Transverse colon (tissue), 4 donors: ENCODE measurements at regions not wholly inside any gene's neighbourhood (a gene's known extent, or its start where the extent isn't known, plus 50 kb on each side); places are given as distances from the start of the nearest gene placed in this dataset.

Source experiments
- DNase-seq: peaks from one replicate; pipeline ENCODE4 v3.0.0-alpha.2; 2019
- H3K27ac ChIP-seq, 4 donors: fragments of 200-600 bp; sonication (generic); 2 replicates each; pipeline ENCODE4 v1.5.1; 2016 to 2018; ENCODE audit warnings: inconsistent platforms in 4 of 4
- H3K27me3 ChIP-seq: fragments of 200-600 bp; sonication (generic); 2 replicates; pipeline ENCODE4 v1.5.1; 2017; ENCODE audit warnings: inconsistent platforms
- H3K36me3 ChIP-seq, 4 donors: fragments of 200-600 bp; sonication (generic); 2 replicates each; pipeline ENCODE4 v1.5.1; 2017 to 2019; ENCODE audit warnings: inconsistent platforms in 4 of 4
- H3K4me1 ChIP-seq, 4 donors: fragments of 200-600 bp; sonication (generic); 2 replicates each; pipeline ENCODE4 v1.5.1; 2017 to 2020; ENCODE audit warnings: inconsistent platforms in 4 of 4
- H3K4me3 ChIP-seq, 4 donors: fragments of 200-600 bp; sonication (generic); 1 replicate in 1 of 4; 2 replicates in 3 of 4; pipeline versions ENCODE4 v1.5.1 to v1.6.1; 2017 to 2019; ENCODE audit warnings: inconsistent platforms in 4 of 4
- H3K9me3 ChIP-seq, 2 donors: fragments of 200-600 bp; sonication (generic); 2 replicates each; pipeline ENCODE4 v1.5.1; 2017 to 2019; ENCODE audit warnings: inconsistent platforms in 2 of 2
- EP300 ChIP-seq: sonication (generic); formaldehyde crosslinking; IDR thresholded peaks from one replicate; pipeline ENCODE4 v1.6.1; 2017; ENCODE audit warnings: antibody characterized with exemption, low read depth
- POLR2A ChIP-seq: fragments of 450-650 bp; IDR thresholded peaks from one replicate; pipeline ENCODE4 v1.6.1; 2016; ENCODE audit warnings: antibody characterized with exemption, mild to moderate bottlenecking, moderate library complexity
- POLR2AphosphoS5 ChIP-seq, 3 donors: sonication (generic); formaldehyde crosslinking; IDR thresholded peaks; one replicate each; pipeline ENCODE4 v1.6.1; 2016; ENCODE audit warnings: antibody characterized with exemption in 3 of 3
- WGBS, 2 donors: methylation state at CpG; one replicate each; pipeline ENCODE4 v1.1.5; 2018; ENCODE audit warnings: low coverage in 1 of 2; 5-methylcytosine and 5-hydroxymethylcytosine counted together
- in situ Hi-C, 4 donors: fragments of 200-750 bp; cut with MboI; loops; one replicate each; pipeline versions ENCODE4 v1.15.0 to v1.15.1; 2017; ENCODE audit warnings: low sequenced_read_pairs in 3 of 4, low pct_ligation_motif_present in 1 of 4, low pct_unique_long_range_greater_than_20kb in 1 of 4
- intact Hi-C: fragments of 100-400 bp; cut with DNase I; formaldehyde crosslinking; loops from one replicate; pipeline ENCODE4 v1.15.1; 2023; ENCODE audit warnings: low total_unique reads
- TF ChIP-seq, protein P1 (sequence below), 5 experiments: fragments of 200-600 bp in 3 of 5; fragments of 450-650 bp in 2 of 5; sonication (generic) in 3 of 5; IDR thresholded peaks; 1 replicate in 2 of 5; 2 replicates in 3 of 5; pipeline ENCODE4 v1.5.1; 2016 to 2017; ENCODE audit warnings: antibody characterized with exemption in 5 of 5, inconsistent platforms in 3 of 5, mild to moderate bottlenecking in 2 of 5, moderate library complexity in 1 of 5

DNA sequence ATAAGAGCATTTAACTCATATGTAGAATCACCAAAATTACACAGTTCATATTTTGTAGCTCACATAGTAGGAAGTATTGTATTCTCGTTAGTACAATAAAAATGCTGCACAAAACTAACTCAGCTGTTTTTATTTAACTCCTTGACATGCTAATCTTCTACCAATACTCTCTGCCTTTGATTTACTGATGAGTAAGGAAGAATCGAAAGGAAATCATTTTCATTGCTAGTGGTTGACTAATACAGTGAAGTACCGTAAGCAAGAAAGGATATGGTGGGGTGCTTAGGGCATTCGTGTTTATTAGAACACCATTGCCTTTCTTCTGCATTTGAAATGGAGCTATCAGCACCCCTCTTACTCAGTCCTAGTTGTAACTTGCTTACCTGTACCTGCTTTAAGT lies 1239.1 kb upstream of the TENM3 start:
- Histone ChIP-seq H3K4me3 (no peak overlapping the region), H3K4me1 (no peaks in the 10 kb centered on the region), H3K27me3 (no peaks in the 10 kb centered on the region), H3K9me3 (no peaks in the 10 kb centered on the region), H3K27ac (no peak overlapping the region), H3K36me3 (no peaks in the 10 kb centered on the region)
- WGBS, 2 donors, result 82 to 86% methylated on average over 4 of the region's 4 CpGs
- no peak for DNase-seq
- TF ChIP-seq EP300, result no peak
- no peak for TF ChIP-seq POLR2AphosphoS5 (IDR thresholded peaks at IDR 0.05)
- TF ChIP-seq, protein P1, sequence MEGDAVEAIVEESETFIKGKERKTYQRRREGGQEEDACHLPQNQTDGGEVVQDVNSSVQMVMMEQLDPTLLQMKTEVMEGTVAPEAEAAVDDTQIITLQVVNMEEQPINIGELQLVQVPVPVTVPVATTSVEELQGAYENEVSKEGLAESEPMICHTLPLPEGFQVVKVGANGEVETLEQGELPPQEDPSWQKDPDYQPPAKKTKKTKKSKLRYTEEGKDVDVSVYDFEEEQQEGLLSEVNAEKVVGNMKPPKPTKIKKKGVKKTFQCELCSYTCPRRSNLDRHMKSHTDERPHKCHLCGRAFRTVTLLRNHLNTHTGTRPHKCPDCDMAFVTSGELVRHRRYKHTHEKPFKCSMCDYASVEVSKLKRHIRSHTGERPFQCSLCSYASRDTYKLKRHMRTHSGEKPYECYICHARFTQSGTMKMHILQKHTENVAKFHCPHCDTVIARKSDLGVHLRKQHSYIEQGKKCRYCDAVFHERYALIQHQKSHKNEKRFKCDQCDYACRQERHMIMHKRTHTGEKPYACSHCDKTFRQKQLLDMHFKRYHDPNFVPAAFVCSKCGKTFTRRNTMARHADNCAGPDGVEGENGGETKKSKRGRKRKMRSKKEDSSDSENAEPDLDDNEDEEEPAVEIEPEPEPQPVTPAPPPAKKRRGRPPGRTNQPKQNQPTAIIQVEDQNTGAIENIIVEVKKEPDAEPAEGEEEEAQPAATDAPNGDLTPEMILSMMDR (IDR thresholded peaks at IDR 0.05), result no peak
- TF ChIP-seq POLR2A, result no peak
- in situ Hi-C loops, result no loop called here
- intact Hi-C loops, result no loop called here

DNA sequence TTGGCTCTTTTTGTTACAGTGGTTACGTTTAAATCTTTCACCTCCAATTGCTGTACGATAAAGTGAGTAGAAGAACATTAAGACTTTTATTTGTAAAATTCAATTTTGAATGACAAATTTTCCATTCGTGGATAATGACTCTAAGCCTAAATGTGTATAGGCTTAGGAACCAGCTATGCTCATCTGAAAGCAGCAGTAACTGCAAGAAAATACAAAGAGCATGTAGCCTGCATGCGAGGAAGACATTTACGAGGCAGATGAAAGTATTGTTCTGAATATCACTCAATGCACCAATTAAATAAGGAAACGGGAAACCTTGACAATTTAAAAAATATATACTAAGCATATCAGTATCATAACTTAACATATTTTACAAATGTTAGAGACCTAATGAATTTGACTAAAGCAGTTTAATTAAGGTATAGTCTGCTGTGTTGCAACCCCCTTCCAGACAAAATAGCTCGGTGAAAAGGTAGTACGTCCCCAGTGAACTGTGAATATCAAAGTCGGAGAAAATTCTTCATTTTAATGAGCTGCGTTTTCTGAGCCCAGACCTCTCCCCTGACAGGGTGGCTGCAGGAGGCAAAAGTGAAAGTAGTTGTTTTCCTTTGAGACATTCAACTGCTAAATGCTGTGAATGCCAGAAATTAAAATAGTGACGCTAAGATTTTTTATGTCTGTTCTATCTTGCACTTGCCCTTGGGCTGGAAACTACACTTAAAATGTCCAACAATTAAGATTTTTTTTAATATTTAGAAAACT lies 1236.5 kb upstream of the TENM3 start:
- Histone ChIP-seq H3K27me3 (no peaks in the 10 kb centered on the region), H3K9me3 (no peaks in the 10 kb centered on the region), H3K36me3 (no peaks in the 10 kb centered on the region), H3K4me3 (no peak overlapping the region), H3K4me1 (no peaks in the 10 kb centered on the region), H3K27ac (no peak overlapping the region)
- in situ Hi-C loops (no loop called here), intact Hi-C loops (no loop called here)
- TF ChIP-seq, protein P1 (IDR thresholded peaks at IDR 0.05), result no peak
- TF ChIP-seq EP300 (no peak), POLR2AphosphoS5 (IDR thresholded peaks at IDR 0.05) (no peak), POLR2A (no peak)
- no peak for DNase-seq
- WGBS, 2 donors, result 42% methylated on average over 11 of the region's 11 CpGs

DNA sequence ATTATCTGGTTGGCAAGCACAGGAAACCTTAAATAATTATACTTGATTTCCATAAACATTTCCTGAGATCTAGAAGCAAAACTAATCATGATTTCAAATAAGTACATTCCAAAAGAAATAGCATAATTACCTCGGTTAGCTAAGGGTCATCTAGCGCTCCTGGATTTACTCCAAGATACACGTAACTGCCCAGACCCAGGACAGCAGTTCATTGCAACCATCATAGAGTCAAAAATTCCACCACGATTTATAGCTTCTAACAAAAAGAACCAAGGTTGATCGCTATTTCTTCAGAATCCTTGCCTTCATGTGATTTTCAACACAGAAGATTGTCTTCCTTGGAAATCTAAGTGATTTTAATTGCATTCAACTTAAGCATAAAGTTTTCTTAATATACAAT lies 1235.5 kb upstream of the TENM3 start:
- H3K9me3 ChIP-seq, result no peaks in the 10 kb centered on the region
- H3K36me3 ChIP-seq, result no peaks in the 10 kb centered on the region
- no peak overlapping the region for H3K27ac ChIP-seq
- H3K27me3 ChIP-seq, result no peaks in the 10 kb centered on the region
- WGBS, 2 donors, result 68 to 80% methylated on average over 5 of the region's 5 CpGs
- no peak for DNase-seq
- in situ Hi-C loops, result no loop called here
- intact Hi-C loops, result no loop called here
- TF ChIP-seq, protein P1 (IDR thresholded peaks at IDR 0.05), result no peak
- no peak for TF ChIP-seq POLR2A
- TF ChIP-seq POLR2AphosphoS5 (IDR thresholded peaks at IDR 0.05), result no peak
- TF ChIP-seq EP300, result no peak
- no peak overlapping the region for H3K4me3 ChIP-seq
- H3K4me1 ChIP-seq, result no peaks in the 10 kb centered on the region

GRCh38 chr4:181008164-181008563 lies 1235.0 kb upstream of the TENM3 start:
- in situ Hi-C loops, result no loop called here
- Histone ChIP-seq H3K27me3 (no peaks in the 10 kb centered on the region), H3K27ac (no peak overlapping the region), H3K4me3 (no peak overlapping the region), H3K9me3 (no peaks in the 10 kb centered on the region), H3K4me1 (no peaks in the 10 kb centered on the region), H3K36me3 (no peaks in the 10 kb centered on the region)
- no peak for DNase-seq
- intact Hi-C loops, result no loop called here
- TF ChIP-seq, protein P1 (IDR thresholded peaks at IDR 0.05), result no peak
- TF ChIP-seq POLR2AphosphoS5 (IDR thresholded peaks at IDR 0.05) (no peak), POLR2A (no peak), EP300 (no peak)
- WGBS, 2 donors, result 22 to 48% methylated on average over 4 of the region's 4 CpGs
